Liver (tissue), 3 donors: ENCODE measurements at regions not wholly inside any gene's neighbourhood (a gene's known extent, or its start where the extent isn't known, plus 50 kb on each side); places are given as distances from the start of the nearest gene placed in this dataset.

ENCODE experiments used
- EGR1 ChIP-seq, 2 donors: IDR thresholded peaks; 2 replicates each; pipeline ENCODE4 v1.6.1; 2016 to 2018; ENCODE audit warnings: antibody characterized with exemption in 2 of 2, low read depth in 2 of 2
- FOXA1 ChIP-seq: IDR thresholded peaks from 2 replicates; pipeline ENCODE4 v1.6.1; 2016; ENCODE audit warnings: antibody characterized with exemption
- FOXA2 ChIP-seq: IDR thresholded peaks from 2 replicates; pipeline ENCODE4 v1.6.1; 2016; ENCODE audit warnings: antibody characterized with exemption
- GABPA ChIP-seq, 2 donors: IDR thresholded peaks in 1 of 2; conservative IDR thresholded peaks in 1 of 2; 2 replicates each; pipeline ENCODE4 v1.6.1; 2016; ENCODE audit warnings: antibody characterized with exemption in 2 of 2, mild to moderate bottlenecking in 1 of 2, moderate library complexity in 1 of 2
- NR2F2 ChIP-seq: IDR thresholded peaks from 2 replicates; pipeline ENCODE4 v1.6.1; 2016; ENCODE audit warnings: antibody characterized with exemption
- RAD21 ChIP-seq, 2 donors: IDR thresholded peaks; 2 replicates each; pipeline ENCODE4 v1.6.1; 2016; ENCODE audit warnings: antibody characterized with exemption in 2 of 2, mild to moderate bottlenecking in 2 of 2
- RXRA ChIP-seq, 2 donors: IDR thresholded peaks; 2 replicates each; pipeline ENCODE4 v1.6.1; 2017 to 2018; ENCODE audit warnings: antibody characterized with exemption in 2 of 2, mild to moderate bottlenecking in 1 of 2
- TAF1 ChIP-seq: conservative IDR thresholded peaks from 2 replicates; pipeline ENCODE4 v1.6.1; 2016; ENCODE audit warnings: antibody characterized with exemption, mild to moderate bottlenecking
- YY1 ChIP-seq: IDR thresholded peaks from 2 replicates; pipeline ENCODE4 v1.6.1; 2016; ENCODE audit warnings: antibody characterized with exemption, mild to moderate bottlenecking
- TF ChIP-seq, protein P1 (sequence below): IDR thresholded peaks from 2 replicates; pipeline ENCODE4 v1.6.1; 2016; ENCODE audit warnings: antibody characterized with exemption, mild to moderate bottlenecking
- TF ChIP-seq, protein P2 (sequence below): fragments of 150-350 bp; IDR thresholded peaks from 2 replicates; pipeline ENCODE4 v1.5.1; 2017; ENCODE audit warnings: improper control_type of control experiment, low read depth, low read length; ENCODE audit not compliant: missing input control
- donor health status: healthy.
- donor health status: healthy.

DNA sequence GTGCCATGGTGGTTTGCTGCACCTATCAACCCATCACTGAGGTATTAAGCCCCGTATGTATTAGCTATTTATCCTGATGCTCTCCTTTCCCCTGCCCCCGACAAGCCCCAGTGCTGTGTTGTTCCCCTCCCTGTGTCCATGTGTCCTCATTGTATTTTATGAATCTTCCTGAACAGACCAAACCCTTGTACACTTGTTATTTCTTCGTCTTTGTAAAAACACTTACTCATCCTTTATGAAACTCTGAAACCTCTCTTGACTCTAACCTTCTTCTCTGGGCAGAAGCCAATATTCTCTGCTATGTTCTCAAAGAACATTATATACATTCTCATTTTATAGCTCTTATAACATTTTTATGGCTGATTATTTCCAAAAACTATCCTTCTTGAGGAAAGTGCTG lies 746.9 kb downstream of the EFNB2 start:
- TF ChIP-seq NR2F2 (no peak), EGR1 (IDR thresholded peaks at IDR 0.05; ENCODE audit: low read depth in 2 of 2) (no peak), YY1 (no peak), RAD21 (IDR thresholded peaks at IDR 0.05) (no peak), RXRA (IDR thresholded peaks at IDR 0.05) (no peak), TAF1 (no peak), GABPA (IDR thresholded peaks at IDR 0.05 in 1 of 2, conservative IDR thresholded peaks at IDR 0.05 in 1 of 2) (no peak), FOXA2 (no peak), FOXA1 (no peak)
- TF ChIP-seq, protein P1, sequence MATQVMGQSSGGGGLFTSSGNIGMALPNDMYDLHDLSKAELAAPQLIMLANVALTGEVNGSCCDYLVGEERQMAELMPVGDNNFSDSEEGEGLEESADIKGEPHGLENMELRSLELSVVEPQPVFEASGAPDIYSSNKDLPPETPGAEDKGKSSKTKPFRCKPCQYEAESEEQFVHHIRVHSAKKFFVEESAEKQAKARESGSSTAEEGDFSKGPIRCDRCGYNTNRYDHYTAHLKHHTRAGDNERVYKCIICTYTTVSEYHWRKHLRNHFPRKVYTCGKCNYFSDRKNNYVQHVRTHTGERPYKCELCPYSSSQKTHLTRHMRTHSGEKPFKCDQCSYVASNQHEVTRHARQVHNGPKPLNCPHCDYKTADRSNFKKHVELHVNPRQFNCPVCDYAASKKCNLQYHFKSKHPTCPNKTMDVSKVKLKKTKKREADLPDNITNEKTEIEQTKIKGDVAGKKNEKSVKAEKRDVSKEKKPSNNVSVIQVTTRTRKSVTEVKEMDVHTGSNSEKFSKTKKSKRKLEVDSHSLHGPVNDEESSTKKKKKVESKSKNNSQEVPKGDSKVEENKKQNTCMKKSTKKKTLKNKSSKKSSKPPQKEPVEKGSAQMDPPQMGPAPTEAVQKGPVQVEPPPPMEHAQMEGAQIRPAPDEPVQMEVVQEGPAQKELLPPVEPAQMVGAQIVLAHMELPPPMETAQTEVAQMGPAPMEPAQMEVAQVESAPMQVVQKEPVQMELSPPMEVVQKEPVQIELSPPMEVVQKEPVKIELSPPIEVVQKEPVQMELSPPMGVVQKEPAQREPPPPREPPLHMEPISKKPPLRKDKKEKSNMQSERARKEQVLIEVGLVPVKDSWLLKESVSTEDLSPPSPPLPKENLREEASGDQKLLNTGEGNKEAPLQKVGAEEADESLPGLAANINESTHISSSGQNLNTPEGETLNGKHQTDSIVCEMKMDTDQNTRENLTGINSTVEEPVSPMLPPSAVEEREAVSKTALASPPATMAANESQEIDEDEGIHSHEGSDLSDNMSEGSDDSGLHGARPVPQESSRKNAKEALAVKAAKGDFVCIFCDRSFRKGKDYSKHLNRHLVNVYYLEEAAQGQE = no peak
- TF ChIP-seq, protein P2, sequence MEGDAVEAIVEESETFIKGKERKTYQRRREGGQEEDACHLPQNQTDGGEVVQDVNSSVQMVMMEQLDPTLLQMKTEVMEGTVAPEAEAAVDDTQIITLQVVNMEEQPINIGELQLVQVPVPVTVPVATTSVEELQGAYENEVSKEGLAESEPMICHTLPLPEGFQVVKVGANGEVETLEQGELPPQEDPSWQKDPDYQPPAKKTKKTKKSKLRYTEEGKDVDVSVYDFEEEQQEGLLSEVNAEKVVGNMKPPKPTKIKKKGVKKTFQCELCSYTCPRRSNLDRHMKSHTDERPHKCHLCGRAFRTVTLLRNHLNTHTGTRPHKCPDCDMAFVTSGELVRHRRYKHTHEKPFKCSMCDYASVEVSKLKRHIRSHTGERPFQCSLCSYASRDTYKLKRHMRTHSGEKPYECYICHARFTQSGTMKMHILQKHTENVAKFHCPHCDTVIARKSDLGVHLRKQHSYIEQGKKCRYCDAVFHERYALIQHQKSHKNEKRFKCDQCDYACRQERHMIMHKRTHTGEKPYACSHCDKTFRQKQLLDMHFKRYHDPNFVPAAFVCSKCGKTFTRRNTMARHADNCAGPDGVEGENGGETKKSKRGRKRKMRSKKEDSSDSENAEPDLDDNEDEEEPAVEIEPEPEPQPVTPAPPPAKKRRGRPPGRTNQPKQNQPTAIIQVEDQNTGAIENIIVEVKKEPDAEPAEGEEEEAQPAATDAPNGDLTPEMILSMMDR = no peak
